ENCODE measurements at regions not wholly inside any gene's neighbourhood (a gene's known extent, or its start where the extent isn't known, plus 50 kb on each side); places are given as distances from the start of the nearest gene placed in this dataset.
"Not testable (repeated sequence)": the region's sequence is repeated elsewhere in the genome, so short reads cannot be mapped to it uniquely, and the experiment has no call there.

GRCh38 chr7:101743241-101743994, 74.0 kb upstream of the CUX1 start:
- peak; percentile 65 for DNase-seq (ENCODE audit: low read depth)

GRCh38 chr7:101743995-101744360, 73.4 kb upstream of the CUX1 start:
- DNase-seq (ENCODE audit: low read depth): no peak

GRCh38 chr7:101744588-101744987, 72.8 kb upstream of the CUX1 start:
- DNase-seq (ENCODE audit: low read depth): no peak

GRCh38 chr7:101746314-101746713, 71.1 kb upstream of the CUX1 start:
- DNase-seq (ENCODE audit: low read depth): no peak

- DNase-seq (ENCODE audit: low read depth): no peak
These were observed 70.2 kb upstream of the CUX1 start for GRCh38 chr7:101747053-101747878.

GRCh38 chr7:101747879-101748345, 69.5 kb upstream of the CUX1 start:
- no peak for DNase-seq (ENCODE audit: low read depth)

GRCh38 chr7:101749891-101750290, 67.5 kb upstream of the CUX1 start:
- DNase-seq (ENCODE audit: low read depth): no peak

- no peak for DNase-seq (ENCODE audit: low read depth)
These were observed 64.1 kb upstream of the CUX1 start for GRCh38 chr7:101753316-101753715.

- DNase-seq (ENCODE audit: low read depth): no peak
These were observed 62.8 kb upstream of the CUX1 start for GRCh38 chr7:101754424-101755159.

- no peak for DNase-seq (ENCODE audit: low read depth)
These were observed 59.5 kb upstream of the CUX1 start for GRCh38 chr7:101757879-101758278.

- DNase-seq (ENCODE audit: low read depth): not testable (repeated sequence)
These were observed 58.9 kb upstream of the CUX1 start for GRCh38 chr7:101758519-101758918.

GRCh38 chr7:101764221-101764620, 53.2 kb upstream of the CUX1 start:
- no peak for DNase-seq (ENCODE audit: low read depth)

- no peak for DNase-seq (ENCODE audit: low read depth)
These were observed 49.9 kb upstream of the CUX1 start for GRCh38 chr7:101767544-101767943.
